Neural progenitor cell (in vitro differentiated cells): ENCODE measurements at regions not wholly inside any gene's neighbourhood (a gene's known extent, or its start where the extent isn't known, plus 50 kb on each side); places are given as distances from the start of the nearest gene placed in this dataset.

ENCODE experiments used
- CTCF ChIP-seq: fragments of 200-600 bp; sonication (generic); IDR thresholded peaks from 2 replicates; pipeline ENCODE4 v1.5.1; 2017; ENCODE audit warnings: antibody characterized with exemption, mild to moderate bottlenecking
- EZH2 ChIP-seq: fragments of 200-600 bp; sonication (generic); IDR thresholded peaks from 2 replicates; pipeline ENCODE4 v1.6.1; 2017; ENCODE audit warnings: antibody characterized with exemption, mild to moderate bottlenecking, moderate library complexity
- EZH2phosphoT487 ChIP-seq: fragments of 200-600 bp; sonication (generic); IDR thresholded peaks from 2 replicates; pipeline ENCODE4 v1.6.1; 2017; ENCODE audit warnings: antibody characterized with exemption

DNA sequence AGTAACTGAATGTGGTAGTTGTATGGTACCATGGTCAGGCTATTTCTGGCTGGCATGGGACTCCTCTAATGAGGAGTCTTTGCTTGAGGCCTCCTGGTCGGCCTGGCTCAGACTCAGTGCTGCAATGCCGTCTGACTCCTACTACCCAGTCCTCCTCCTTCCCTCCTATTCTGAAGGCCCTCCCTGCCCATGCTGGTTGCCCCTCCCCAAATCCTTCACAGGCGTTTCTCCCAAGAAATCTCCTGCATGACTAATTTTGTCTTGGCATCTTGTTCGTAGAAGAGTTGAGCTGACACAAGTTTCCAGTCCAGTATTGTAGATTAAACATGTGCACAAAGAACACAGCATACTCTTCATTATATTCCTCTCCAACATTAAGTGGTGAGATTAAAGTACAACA is 115.5 kb downstream of the NFKBIZ start:
- TF ChIP-seq CTCF = no peak
- no peak for TF ChIP-seq EZH2
- no peak for TF ChIP-seq EZH2phosphoT487
